Loucy (cell line): ENCODE measurements at regions not wholly inside any gene's neighbourhood (a gene's known extent, or its start where the extent isn't known, plus 50 kb on each side); places are given as distances from the start of the nearest gene placed in this dataset.
"Not testable (repeated sequence)": the region's sequence is repeated elsewhere in the genome, so short reads cannot be mapped to it uniquely, and the experiment has no call there.

Experiments used
- H2AFZ ChIP-seq: fragments of 200-600 bp; sonication (generic); 2 replicates; pipeline ENCODE4 v1.6.0; 2016; ENCODE audit warnings: antibody characterized with exemption, mild to moderate bottlenecking, low read length, moderate library complexity
- H3F3A ChIP-seq: fragments of 200-600 bp; 2 replicates; pipeline ENCODE4 v1.6.0; 2016; ENCODE audit warnings: antibody characterized with exemption, low read depth, mild to moderate bottlenecking
- H3K27me3 ChIP-seq: fragments of 200-600 bp; sonication (generic); 2 replicates; pipeline ENCODE4 v1.6.1; 2014; ENCODE audit warnings: low read length, mild to moderate bottlenecking; ENCODE audit not compliant: insufficient read depth, poor library complexity, severe bottlenecking
- H3K36me3 ChIP-seq: fragments of 200-600 bp; sonication (generic); 2 replicates; pipeline ENCODE4 v1.6.1; 2016; ENCODE audit warnings: low read length; ENCODE audit not compliant: insufficient read depth
- H3K4me1 ChIP-seq: fragments of 200-600 bp; sonication (generic); 2 replicates; pipeline ENCODE4 v1.5.1; 2014; ENCODE audit warnings: low read length, mild to moderate bottlenecking; ENCODE audit not compliant: insufficient read depth, poor library complexity, severe bottlenecking
- H3K4me2 ChIP-seq: fragments of 200-600 bp; sonication (generic); 2 replicates; pipeline ENCODE4 v1.6.0; 2014; ENCODE audit warnings: antibody characterized with exemption, low read length, low read depth, mild to moderate bottlenecking; ENCODE audit not compliant: poor library complexity, severe bottlenecking
- H3K4me3 ChIP-seq: fragments of 200-600 bp; sonication (generic); 2 replicates; pipeline ENCODE4 v1.5.1; 2014; ENCODE audit warnings: low read length, mild to moderate bottlenecking, mixed read lengths; ENCODE audit not compliant: poor library complexity, severe bottlenecking
- H3K79me2 ChIP-seq: fragments of 200-600 bp; sonication (generic); 2 replicates; pipeline ENCODE4 v1.6.1; 2014; ENCODE audit warnings: low read length; ENCODE audit not compliant: insufficient read depth
- H3K9ac ChIP-seq: fragments of 200-600 bp; sonication (generic); 2 replicates; pipeline ENCODE4 v1.6.0; 2014; ENCODE audit warnings: mild to moderate bottlenecking, low read depth, low read length, moderate library complexity; ENCODE audit not compliant: poor library complexity, severe bottlenecking
- H3K9me2 ChIP-seq: fragments of 200-600 bp; sonication (generic); replicated peaks from 2 replicates; pipeline ENCODE4 v1.6.1; 2016; ENCODE audit warnings: low read depth, low read length, mixed read lengths
- H3K9me3 ChIP-seq: fragments of 200-600 bp; sonication (generic); 2 replicates; pipeline ENCODE4 v1.6.1; 2014; ENCODE audit warnings: mild to moderate bottlenecking, antibody characterized with exemption, low read length, low read depth; ENCODE audit not compliant: insufficient read depth
- H4K20me1 ChIP-seq: fragments of 200-600 bp; sonication (generic); 2 replicates; pipeline ENCODE4 v1.6.0; 2014; ENCODE audit warnings: antibody characterized with exemption, low read length, mild to moderate bottlenecking; ENCODE audit not compliant: insufficient read depth, poor library complexity, severe bottlenecking
- CTCF ChIP-seq: fragments of 200-600 bp; sonication (generic); conservative IDR thresholded peaks from 2 replicates; pipeline ENCODE4 v1.5.1; 2014; ENCODE audit warnings: mild to moderate bottlenecking, antibody characterized with exemption, low read length
- EZH2phosphoT487 ChIP-seq: fragments of 200-600 bp; IDR thresholded peaks from 2 replicates; pipeline ENCODE4 v1.6.1; 2018; ENCODE audit warnings: antibody characterized with exemption, mild to moderate bottlenecking, moderate library complexity, borderline replicate concordance

DNA sequence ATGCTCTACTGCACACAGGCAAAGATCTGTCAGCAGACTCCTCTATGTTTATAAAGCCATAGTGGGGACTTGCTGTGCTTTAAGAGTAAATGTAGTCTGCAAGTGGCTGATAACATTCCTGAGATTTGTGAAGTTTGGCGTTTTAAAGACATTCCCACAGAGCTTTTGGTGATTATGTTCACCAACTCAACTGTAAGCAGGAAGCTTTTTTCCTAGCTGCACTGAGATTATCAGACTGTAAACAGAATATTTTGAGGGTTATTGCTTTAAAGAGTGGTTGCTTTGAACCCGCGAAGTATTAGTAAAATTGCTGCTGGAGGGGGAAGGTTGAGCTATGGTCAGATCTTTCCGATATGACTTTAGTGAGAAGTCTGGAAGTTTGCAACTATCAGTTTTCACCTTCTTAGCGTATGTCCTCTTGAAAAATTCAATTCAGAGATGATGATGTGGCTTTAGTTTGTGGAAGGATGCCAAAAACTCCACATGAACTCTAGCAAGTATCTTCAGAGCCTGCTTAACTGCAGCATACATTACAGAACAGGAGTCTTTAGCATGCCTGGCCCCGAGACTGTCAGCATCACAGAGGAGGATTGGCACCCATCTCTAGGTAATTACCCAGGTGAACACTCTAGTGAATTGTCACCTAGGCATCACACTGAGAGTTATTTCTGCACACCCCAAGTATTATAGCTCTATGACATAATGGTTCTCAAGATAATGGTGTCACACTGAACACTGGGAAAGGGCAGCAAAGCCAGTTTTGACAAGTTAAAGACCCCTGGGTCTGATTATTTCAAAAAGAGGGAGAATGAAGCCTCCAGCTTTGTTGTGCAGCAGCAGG is 89.9 kb downstream of the MTNR1B start:
- no peaks in the 10 kb centered on the region for H3K79me2 ChIP-seq
- H3K4me1 ChIP-seq, result no peaks in the 10 kb centered on the region
- H2AFZ ChIP-seq, result no peak overlapping the region
- H3K4me3 ChIP-seq, result no peak overlapping the region
- no peaks in the 10 kb centered on the region for H3K27me3 ChIP-seq
- H3K36me3 ChIP-seq, result no peaks in the 10 kb centered on the region
- H3K4me2 ChIP-seq, result no peak overlapping the region
- H4K20me1 ChIP-seq, result no peaks in the 10 kb centered on the region
- H3F3A ChIP-seq, result no peaks in the 10 kb centered on the region
- no peaks in the 10 kb centered on the region for H3K9me3 ChIP-seq
- TF ChIP-seq CTCF, result no peak
- TF ChIP-seq EZH2phosphoT487, result no peak
- no peaks in the 10 kb centered on the region for H3K9me2 ChIP-seq
- no peak overlapping the region for H3K9ac ChIP-seq

- H3K9me2 ChIP-seq, result no peaks in the 10 kb centered on the region
- H2AFZ ChIP-seq, result no peak overlapping the region
- H3K27me3 ChIP-seq, result no peaks in the 10 kb centered on the region
- H3F3A ChIP-seq, result no peaks in the 10 kb centered on the region
- no peak overlapping the region for H3K4me2 ChIP-seq
- H3K9ac ChIP-seq, result no peak overlapping the region
- no peaks in the 10 kb centered on the region for H4K20me1 ChIP-seq
- no peak for TF ChIP-seq CTCF
- no peak for TF ChIP-seq EZH2phosphoT487
- no peak overlapping the region for H3K4me3 ChIP-seq
- H3K9me3 ChIP-seq, result no peaks in the 10 kb centered on the region
- H3K79me2 ChIP-seq, result no peaks in the 10 kb centered on the region
- no peaks in the 10 kb centered on the region for H3K36me3 ChIP-seq
- H3K4me1 ChIP-seq, result no peaks in the 10 kb centered on the region
Observed at GRCh38 chr11:93063086-93063485, 93.6 kb downstream of the MTNR1B start.

DNA sequence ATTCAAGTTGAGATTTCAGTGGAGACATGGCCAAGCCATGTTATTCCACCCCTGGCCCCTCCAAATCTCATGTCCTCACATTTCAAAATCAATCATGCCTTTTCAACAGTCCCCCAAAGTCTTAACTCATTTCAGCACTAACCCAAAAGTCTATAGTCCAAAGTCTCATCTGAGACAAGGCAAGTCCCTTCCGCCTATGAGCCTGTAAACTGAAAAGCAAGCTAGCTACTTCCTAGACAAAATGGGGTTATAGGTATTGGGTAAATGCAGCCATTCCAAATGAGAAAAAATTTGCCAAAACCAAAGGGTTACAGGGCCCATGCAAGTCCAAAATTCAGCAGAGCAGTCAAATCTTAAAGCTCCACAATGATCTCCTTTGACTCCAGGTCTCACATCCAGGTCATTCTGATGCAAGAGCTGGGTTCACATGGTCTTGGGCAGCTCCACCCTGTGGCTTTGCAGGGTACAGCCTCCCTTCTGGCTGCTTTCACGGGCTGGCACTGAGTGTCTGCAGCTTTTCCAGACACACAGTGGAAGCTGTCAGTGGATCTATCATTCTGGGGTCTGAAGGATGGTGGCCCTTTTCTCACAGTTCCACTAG is 95.7 kb downstream of the MTNR1B start:
- H3K9me3 ChIP-seq, H2AFZ ChIP-seq, H3K9ac ChIP-seq, H3K9me2 ChIP-seq, H3F3A ChIP-seq, H3K79me2 ChIP-seq, H3K36me3 ChIP-seq, H3K4me3 ChIP-seq, H3K27me3 ChIP-seq, H3K4me1 ChIP-seq, H3K4me2 ChIP-seq, H4K20me1 ChIP-seq: not testable (repeated sequence)
- TF ChIP-seq CTCF, result peak; percentile 45
